GM18499 (cell line): ENCODE measurements at regions not wholly inside any gene's neighbourhood (a gene's known extent, or its start where the extent isn't known, plus 50 kb on each side); places are given as distances from the start of the nearest gene placed in this dataset.
"Not testable (repeated sequence)": the region's sequence is repeated elsewhere in the genome, so short reads cannot be mapped to it uniquely, and the experiment has no call there.

Experiments
- ATAC-seq: cut with Tn5 transposase; IDR thresholded peaks from one replicate; pipeline ENCODE4 v1.9.1; 2021; ENCODE audit warnings: moderate number of reproducible peaks; ENCODE audit not compliant: insufficient read depth, unreplicated experiment

- ATAC-seq, result not testable (repeated sequence)
These were observed 318.1 kb downstream of the KLF13 start for GRCh38 chr15:31644761-31645160.

- ATAC-seq, result not testable (repeated sequence)
These were observed 320.7 kb downstream of the KLF13 start for GRCh38 chr15:31647337-31647826.

GRCh38 chr15:31649634-31650033, 323.0 kb downstream of the KLF13 start:
- ATAC-seq, result not testable (repeated sequence)

- ATAC-seq, result not testable (repeated sequence)
These were observed 323.5 kb downstream of the KLF13 start for GRCh38 chr15:31650055-31650701.

GRCh38 chr15:31656915-31657314, 330.3 kb downstream of the KLF13 start:
- ATAC-seq, result not testable (repeated sequence)

- no peak for ATAC-seq
These were observed 334.2 kb downstream of the KLF13 start for GRCh38 chr15:31660816-31661215.

GRCh38 chr15:31665732-31666131, 339.1 kb downstream of the KLF13 start:
- not testable (repeated sequence) for ATAC-seq

- ATAC-seq, result not testable (repeated sequence)
These were observed 342.7 kb downstream of the KLF13 start for GRCh38 chr15:31669158-31669908.

- ATAC-seq, result not testable (repeated sequence)
These were observed 346.6 kb downstream of the KLF13 start for GRCh38 chr15:31673263-31673662.

GRCh38 chr15:31681529-31682259, 348.6 kb upstream of the CHRNA7 start:
- not testable (repeated sequence) for ATAC-seq

- not testable (repeated sequence) for ATAC-seq
These were observed 343.2 kb upstream of the CHRNA7 start for GRCh38 chr15:31687088-31687487.

GRCh38 chr15:31696509-31696908, 333.8 kb upstream of the CHRNA7 start:
- not testable (repeated sequence) for ATAC-seq

- ATAC-seq, result not testable (repeated sequence)
These were observed 325.1 kb upstream of the CHRNA7 start for GRCh38 chr15:31705076-31705678.

GRCh38 chr15:31707944-31708702, 322.2 kb upstream of the CHRNA7 start:
- ATAC-seq, result peak; percentile 33

GRCh38 chr15:31708703-31709327, 321.5 kb upstream of the CHRNA7 start:
- ATAC-seq, result peak; percentile 54

- not testable (repeated sequence) for ATAC-seq
These were observed 320.8 kb upstream of the CHRNA7 start for GRCh38 chr15:31709479-31709878.

GRCh38 chr15:31710806-31711205, 319.5 kb upstream of the CHRNA7 start:
- not testable (repeated sequence) for ATAC-seq

- not testable (repeated sequence) for ATAC-seq
These were observed 315.1 kb upstream of the CHRNA7 start for GRCh38 chr15:31715208-31715607.

- not testable (repeated sequence) for ATAC-seq
These were observed 311.7 kb upstream of the CHRNA7 start for GRCh38 chr15:31718625-31719024.
